Nephron (organoid): ENCODE measurements at regions not wholly inside any gene's neighbourhood (a gene's known extent, or its start where the extent isn't known, plus 50 kb on each side); places are given as distances from the start of the nearest gene placed in this dataset.

Source experiments
- H3K27ac Mint-ChIP-seq, 3 experiments: 2 replicates each; pipeline ENCODE4 v1.8.0; 2020; ENCODE audit warnings: mixed read lengths in 3 of 3, mild to moderate bottlenecking in 2 of 3, moderate library complexity in 1 of 3
- H3K27me3 Mint-ChIP-seq: 2 replicates; pipeline ENCODE4 v1.8.0; 2021; ENCODE audit warnings: low read depth, mild to moderate bottlenecking, moderate library complexity, mixed read lengths
- H3K36me3 Mint-ChIP-seq: 2 replicates; pipeline ENCODE4 v1.8.0; 2020; ENCODE audit warnings: low read depth, mixed read lengths
- H3K4me1 Mint-ChIP-seq: 2 replicates; pipeline ENCODE4 v1.8.0; 2020; ENCODE audit warnings: mixed read lengths
- H3K4me3 Mint-ChIP-seq, 3 experiments: 2 replicates each; pipeline ENCODE4 v1.8.0; 2020; ENCODE audit warnings: mild to moderate bottlenecking in 3 of 3, mixed read lengths in 3 of 3, moderate library complexity in 2 of 3
- H3K9me3 Mint-ChIP-seq: 2 replicates; pipeline ENCODE4 v1.8.0; 2020; ENCODE audit warnings: mixed read lengths
- CTCF ChIP-seq, 3 experiments: fragments of 200-600 bp; sonication (generic); IDR thresholded peaks; one replicate each; pipeline ENCODE4 v1.5.0; 2021; ENCODE audit warnings: antibody characterized with exemption in 3 of 3; ENCODE audit not compliant: unreplicated experiment in 3 of 3

- Mint-ChIP-seq H3K27ac (no peak overlapping the region), H3K4me3 (no peak overlapping the region), H3K27me3 (no peaks in the 10 kb centered on the region), H3K4me1 (no peaks in the 10 kb centered on the region), H3K9me3 (no peaks in the 10 kb centered on the region), H3K36me3 (no peaks in the 10 kb centered on the region)
- no peak for TF ChIP-seq CTCF (IDR thresholded peaks at IDR 0.05; ENCODE audit: unreplicated experiment in 3 of 3)
Measured at GRCh38 chr13:89988206-89988605, 1359.3 kb upstream of the MIR17HG start.

GRCh38 chr13:90003566-90003965, 1343.9 kb upstream of the MIR17HG start:
- Mint-ChIP-seq H3K36me3 (no peaks in the 10 kb centered on the region), H3K4me3 (no peak overlapping the region), H3K27ac (no peak overlapping the region), H3K4me1 (no peaks in the 10 kb centered on the region), H3K27me3 (no peaks in the 10 kb centered on the region), H3K9me3 (peaks cover 5% of the 10 kb centered on the region)
- no peak for TF ChIP-seq CTCF (IDR thresholded peaks at IDR 0.05; ENCODE audit: unreplicated experiment in 3 of 3)

- H3K9me3 Mint-ChIP-seq: no peaks in the 10 kb centered on the region
- H3K4me1 Mint-ChIP-seq: no peaks in the 10 kb centered on the region
- TF ChIP-seq CTCF (IDR thresholded peaks at IDR 0.05; ENCODE audit: unreplicated experiment in 3 of 3): no peak
- no peaks in the 10 kb centered on the region for H3K27me3 Mint-ChIP-seq
- no peak overlapping the region for H3K4me3 Mint-ChIP-seq
- H3K27ac Mint-ChIP-seq: no peak overlapping the region
- H3K36me3 Mint-ChIP-seq: no peaks in the 10 kb centered on the region
Measured at GRCh38 chr13:90008707-90009149, 1338.8 kb upstream of the MIR17HG start.

- Mint-ChIP-seq H3K27ac (no peak overlapping the region), H3K4me3 (no peak overlapping the region), H3K36me3 (no peaks in the 10 kb centered on the region), H3K27me3 (no peaks in the 10 kb centered on the region), H3K9me3 (peaks cover 3% of the 10 kb centered on the region), H3K4me1 (no peaks in the 10 kb centered on the region)
- no peak for TF ChIP-seq CTCF (IDR thresholded peaks at IDR 0.05; ENCODE audit: unreplicated experiment in 3 of 3)
Measured at GRCh38 chr13:90014038-90014437, 1333.4 kb upstream of the MIR17HG start.

- TF ChIP-seq CTCF (IDR thresholded peaks at IDR 0.05; ENCODE audit: unreplicated experiment in 3 of 3): no peak
- Mint-ChIP-seq H3K4me3 (no peak overlapping the region), H3K27ac (no peak overlapping the region)
Measured at GRCh38 chr13:90015565-90016507, 1331.7 kb upstream of the MIR17HG start.

GRCh38 chr13:90016688-90017087, 1330.8 kb upstream of the MIR17HG start:
- Mint-ChIP-seq H3K4me1 (no peaks in the 10 kb centered on the region), H3K4me3 (no peak overlapping the region), H3K27ac (no peak overlapping the region), H3K9me3 (peaks cover 3% of the 10 kb centered on the region), H3K36me3 (no peaks in the 10 kb centered on the region), H3K27me3 (no peaks in the 10 kb centered on the region)
- no peak for TF ChIP-seq CTCF (IDR thresholded peaks at IDR 0.05; ENCODE audit: unreplicated experiment in 3 of 3)

More at GRCh38 chr13:90015565-90016507, 1331.7 kb upstream of the MIR17HG start:
- Mint-ChIP-seq H3K4me1 (no peaks in the 10 kb centered on the region), H3K9me3 (peaks cover 3% of the 10 kb centered on the region), H3K36me3 (no peaks in the 10 kb centered on the region), H3K27me3 (no peaks in the 10 kb centered on the region)
